Activated CD4-positive, alpha-beta T cell treated with anti-CD3 and anti-CD28 coated beads, Interleukin-10, Interleukin-2, amounts not matched to agents 100 ng/mL and 50 ng/mL, durations not matched to agents 16 hours and 8 hours (primary cell): ENCODE measurements at regions not wholly inside any gene's neighbourhood (a gene's known extent, or its start where the extent isn't known, plus 50 kb on each side); places are given as distances from the start of the nearest gene placed in this dataset.
"Not testable (repeated sequence)": the region's sequence is repeated elsewhere in the genome, so short reads cannot be mapped to it uniquely, and the experiment has no call there.

Experiments used
- DNase-seq: peaks from one replicate; pipeline ENCODE4 v3.0.0-alpha.2; 2020

- no peak for DNase-seq
These were observed 1802.5 kb downstream of the EFNA5 start for GRCh38 chr5:105868038-105868780.

GRCh38 chr5:105865834-105866233, 1804.9 kb downstream of the EFNA5 start:
- no peak for DNase-seq

GRCh38 chr5:105859350-105859749, 1811.4 kb downstream of the EFNA5 start:
- not testable (repeated sequence) for DNase-seq

GRCh38 chr5:105849701-105850100, 1821.0 kb downstream of the EFNA5 start:
- no peak for DNase-seq

GRCh38 chr5:105840800-105841199, 1829.9 kb downstream of the EFNA5 start:
- DNase-seq = no peak

DNA sequence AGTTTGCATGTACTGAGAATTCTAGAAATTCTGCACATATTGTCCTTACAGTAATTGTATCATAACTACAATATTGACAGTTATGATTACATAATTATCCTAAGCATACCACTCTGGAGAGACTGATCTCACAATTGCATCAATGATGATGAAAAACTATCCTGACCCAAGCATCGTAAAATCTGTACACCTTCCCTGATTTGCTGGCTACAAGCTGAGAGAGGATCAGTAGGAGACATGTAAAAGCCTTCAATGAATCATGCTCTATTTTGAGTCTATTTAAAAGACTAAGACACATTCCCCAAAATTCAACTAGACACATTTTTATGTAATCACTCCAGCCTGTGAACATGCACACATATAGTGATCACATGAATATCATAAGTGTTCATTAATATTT, 1833.8 kb downstream of the EFNA5 start:
- DNase-seq = no peak

DNA sequence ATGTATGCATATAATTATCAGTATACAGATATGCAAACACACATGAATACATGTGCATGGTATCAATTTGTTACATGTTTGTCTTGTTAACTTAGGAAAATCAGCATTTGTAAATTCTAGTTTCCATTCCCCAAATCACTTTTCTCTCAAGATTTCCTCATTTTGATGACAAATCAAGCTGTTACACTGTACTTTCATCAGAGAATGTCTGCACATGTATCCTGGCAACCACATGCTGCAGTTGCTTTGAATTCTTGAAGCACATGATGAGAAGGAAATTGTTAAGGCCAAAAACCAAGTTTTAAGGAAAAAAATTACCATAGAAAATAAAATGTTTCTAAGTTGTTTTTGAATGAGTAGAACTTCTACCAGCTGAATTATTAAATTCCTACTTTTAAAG, 1834.5 kb downstream of the EFNA5 start:
- no peak for DNase-seq

- no peak for DNase-seq
These were observed 1841.9 kb downstream of the EFNA5 start for GRCh38 chr5:105828821-105829220.

GRCh38 chr5:105821800-105822199, 1848.9 kb downstream of the EFNA5 start:
- no peak for DNase-seq

DNA sequence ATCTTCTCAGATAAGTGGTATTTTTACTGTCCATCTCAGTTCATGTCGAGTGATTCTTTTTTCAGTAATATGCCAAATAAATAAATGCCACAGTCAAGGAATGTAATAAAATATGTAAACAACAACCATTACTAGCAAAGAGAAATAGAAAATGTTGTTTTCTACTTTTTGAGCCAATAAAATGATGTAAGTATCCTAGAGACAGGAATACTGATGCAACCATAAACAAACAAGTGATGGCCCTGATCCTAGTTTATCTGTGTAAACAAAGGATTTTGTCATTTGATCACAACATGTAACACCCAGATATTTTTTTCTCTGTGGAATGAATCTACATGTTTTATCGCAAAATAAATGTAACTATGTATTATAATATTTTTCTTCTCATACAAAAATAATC, 1852.8 kb downstream of the EFNA5 start:
- DNase-seq = no peak

DNA sequence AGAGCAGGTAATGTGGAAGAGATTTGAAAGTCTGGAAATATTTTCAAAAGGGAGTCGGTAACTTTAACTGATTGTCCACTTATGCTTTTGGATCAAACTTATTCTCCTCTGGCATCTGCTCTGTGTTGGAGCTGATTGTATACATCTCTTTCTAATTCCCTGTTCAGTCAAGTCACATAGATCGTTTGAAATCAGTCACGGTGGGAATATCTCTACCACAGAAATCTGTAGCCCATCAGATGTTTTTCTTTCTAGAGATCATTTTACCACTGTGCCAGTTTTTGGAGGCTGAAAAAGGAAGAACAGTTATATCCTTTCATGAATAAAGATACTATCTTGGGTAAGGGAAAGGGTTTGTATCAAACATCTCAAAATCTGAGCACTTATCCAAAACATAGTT, 1853.3 kb downstream of the EFNA5 start:
- DNase-seq = no peak

DNA sequence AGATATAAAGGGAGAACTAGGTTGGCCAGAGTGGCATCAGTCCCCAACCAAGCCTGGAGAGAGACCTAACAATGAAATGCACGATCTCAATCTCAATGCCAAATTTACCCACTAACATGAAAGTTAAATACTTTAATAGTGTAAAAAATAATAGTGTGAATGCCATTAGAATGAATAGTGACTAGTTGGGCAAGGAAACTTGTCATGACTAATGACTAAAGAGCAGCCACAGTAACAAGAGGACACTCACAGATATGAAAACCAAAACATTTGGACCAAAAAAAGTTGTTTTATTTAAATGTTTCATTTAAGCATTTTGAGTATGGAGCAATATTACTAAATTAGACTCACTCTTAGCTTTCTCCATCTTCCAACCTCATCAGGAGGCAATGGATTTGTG, 1853.8 kb downstream of the EFNA5 start:
- DNase-seq = no peak

GRCh38 chr5:105812304-105812703, 1858.4 kb downstream of the EFNA5 start:
- no peak for DNase-seq

GRCh38 chr5:105807951-105808350, 1862.8 kb downstream of the EFNA5 start:
- no peak for DNase-seq

DNA sequence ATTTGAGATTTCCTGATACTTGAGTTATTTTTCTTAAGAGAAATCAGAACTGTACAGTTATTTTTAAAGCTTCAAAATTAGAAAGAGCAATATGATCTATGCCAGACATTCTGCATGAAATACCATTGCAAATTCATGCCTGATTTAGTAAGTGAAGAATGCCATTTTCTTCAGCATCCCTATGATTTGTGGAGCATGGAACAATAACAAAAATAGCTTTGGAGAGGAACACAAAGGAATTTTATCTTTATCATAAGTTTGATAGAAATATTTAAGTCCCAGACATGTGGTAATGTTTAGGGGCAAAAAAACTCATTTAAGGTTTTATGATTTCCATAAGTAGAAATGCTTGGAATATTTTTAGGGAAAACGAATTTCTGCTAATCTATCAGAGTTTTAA, 1863.4 kb downstream of the EFNA5 start:
- no peak for DNase-seq

DNA sequence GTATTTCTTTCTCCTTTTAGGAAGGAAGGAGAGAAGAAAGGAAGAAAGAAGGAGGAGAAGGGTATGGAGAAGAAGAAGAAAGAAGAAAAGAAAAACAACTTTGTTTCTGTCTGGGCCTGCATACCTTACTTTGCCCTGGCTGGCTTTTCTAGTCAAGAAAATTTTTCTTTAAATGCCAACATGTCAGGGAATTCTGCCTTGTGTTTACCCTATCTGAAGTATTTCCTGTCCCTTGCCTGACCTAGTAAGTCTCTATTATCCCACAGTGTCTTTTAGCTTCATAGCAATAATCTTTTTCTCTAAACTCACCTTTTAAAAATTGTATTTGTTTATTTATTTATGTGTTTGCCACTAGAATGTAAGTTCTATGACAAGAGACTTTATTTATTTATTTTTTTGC, 1864.1 kb downstream of the EFNA5 start:
- no peak for DNase-seq

- DNase-seq = no peak
These were observed 1867.3 kb downstream of the EFNA5 start for GRCh38 chr5:105803431-105803830.

DNA sequence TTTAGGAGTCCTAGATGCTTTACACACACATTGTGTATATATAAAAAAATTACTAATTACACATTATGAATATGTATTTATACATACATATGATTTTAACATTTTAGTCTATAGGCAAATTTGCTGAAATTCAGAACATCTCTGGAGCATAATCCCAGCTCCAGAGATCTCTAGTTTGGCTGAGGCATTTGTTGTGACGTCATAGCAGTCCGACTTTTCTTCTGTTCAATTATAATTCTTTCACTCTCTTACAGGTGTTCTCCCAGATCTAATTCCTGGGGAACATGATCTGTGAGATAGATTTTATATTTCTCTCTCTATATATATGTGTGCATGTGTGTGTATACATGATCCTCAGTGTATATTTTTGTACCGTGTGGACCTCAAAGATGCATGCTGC, 1876.2 kb downstream of the EFNA5 start:
- no peak for DNase-seq

GRCh38 chr5:105789246-105789645, 1881.5 kb downstream of the EFNA5 start:
- DNase-seq = no peak

DNA sequence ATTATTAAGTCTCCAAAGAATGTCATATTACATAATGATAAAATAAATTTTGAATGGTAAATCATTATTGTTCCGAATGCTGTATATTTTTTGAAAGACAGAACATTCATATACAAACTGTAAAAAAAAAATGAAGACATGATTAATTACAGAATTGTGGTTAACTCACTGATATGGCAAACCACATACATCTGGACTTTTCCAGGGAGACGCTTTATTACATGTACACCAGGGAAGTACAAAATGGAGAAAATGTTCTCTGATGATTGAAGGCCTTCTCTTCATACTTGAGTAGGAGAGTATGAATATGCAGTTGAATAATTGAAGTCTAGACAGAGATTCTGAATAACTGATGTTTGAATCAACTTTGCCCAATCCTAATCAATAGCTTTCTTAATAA, 1886.9 kb downstream of the EFNA5 start:
- no peak for DNase-seq

- DNase-seq = no peak
These were observed 1888.2 kb downstream of the EFNA5 start for GRCh38 chr5:105782501-105782900.

DNA sequence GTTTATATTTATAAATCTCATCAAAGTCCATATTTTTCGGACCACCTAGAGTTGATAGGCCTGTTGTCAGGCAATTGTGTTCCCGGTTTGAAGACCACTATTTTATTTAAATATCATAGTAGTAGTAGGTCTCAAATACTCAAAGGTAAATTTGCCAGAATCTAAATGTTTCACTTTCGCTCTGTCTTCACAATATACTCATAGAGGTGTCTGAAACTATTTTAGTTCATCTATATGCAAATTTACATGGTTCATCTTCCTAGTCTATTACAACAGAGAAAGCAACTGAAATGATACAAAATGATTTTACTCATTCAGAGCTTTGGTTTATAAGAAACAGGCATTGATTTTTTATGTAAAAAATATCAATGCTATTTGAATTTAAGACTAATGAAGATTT, 1897.5 kb downstream of the EFNA5 start:
- no peak for DNase-seq

DNA sequence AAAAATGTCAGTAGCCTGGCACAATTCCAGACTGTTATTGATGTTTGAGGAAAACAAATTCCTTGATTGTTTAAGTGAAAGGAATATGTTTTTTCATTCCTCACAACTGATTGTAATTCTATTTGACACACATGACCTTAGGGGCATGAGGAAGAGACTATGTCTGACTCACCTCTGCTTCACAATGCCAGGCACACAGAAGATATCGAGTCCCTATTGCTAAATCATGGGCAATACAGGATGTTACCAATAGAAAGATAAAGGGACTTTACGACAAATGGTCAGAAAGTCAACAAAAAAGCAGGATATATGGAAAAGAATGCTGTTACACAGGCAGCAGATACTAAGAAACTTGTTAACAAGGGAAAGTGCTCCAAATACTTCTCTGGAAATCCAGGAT, 1903.5 kb downstream of the EFNA5 start:
- DNase-seq = no peak

DNA sequence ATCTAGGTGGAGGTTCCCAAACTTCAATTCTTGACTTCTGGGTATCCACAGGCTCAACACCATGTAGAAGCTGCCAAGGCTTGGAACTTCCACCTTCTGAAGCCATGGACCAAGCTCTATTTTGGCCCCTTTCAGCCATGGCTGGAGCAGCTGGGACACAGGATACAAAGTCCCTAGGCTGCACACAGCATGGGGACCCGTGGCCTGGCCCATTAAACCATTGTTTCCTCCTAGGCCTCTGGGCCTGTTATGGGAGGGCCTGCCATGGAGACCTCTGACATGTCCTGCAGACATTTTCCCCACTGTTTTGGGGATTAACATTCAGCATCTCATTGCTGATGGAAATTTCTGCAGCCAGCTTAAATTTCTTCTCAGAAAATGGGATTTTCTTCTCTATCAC, 1908.0 kb downstream of the EFNA5 start:
- no peak for DNase-seq

DNA sequence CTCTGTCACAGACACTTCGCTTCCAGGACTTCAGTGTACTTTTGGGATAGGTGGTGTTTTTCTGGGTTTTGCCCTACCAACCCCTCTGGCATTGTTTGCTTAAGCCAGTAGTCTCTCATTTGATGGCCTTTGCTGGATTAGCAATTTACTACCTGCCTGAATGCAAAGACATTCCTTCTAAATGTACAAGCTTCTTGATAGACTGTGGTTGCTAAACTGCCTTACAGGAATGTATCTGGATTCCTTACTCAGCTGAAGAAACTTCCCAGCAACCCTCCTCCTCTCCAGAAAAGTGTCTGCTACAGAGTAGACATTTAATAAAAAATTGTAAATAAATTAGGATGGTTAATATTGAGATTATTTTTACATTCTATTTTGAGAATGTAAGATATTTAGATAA, 1916.7 kb downstream of the EFNA5 start:
- no peak for DNase-seq

DNA sequence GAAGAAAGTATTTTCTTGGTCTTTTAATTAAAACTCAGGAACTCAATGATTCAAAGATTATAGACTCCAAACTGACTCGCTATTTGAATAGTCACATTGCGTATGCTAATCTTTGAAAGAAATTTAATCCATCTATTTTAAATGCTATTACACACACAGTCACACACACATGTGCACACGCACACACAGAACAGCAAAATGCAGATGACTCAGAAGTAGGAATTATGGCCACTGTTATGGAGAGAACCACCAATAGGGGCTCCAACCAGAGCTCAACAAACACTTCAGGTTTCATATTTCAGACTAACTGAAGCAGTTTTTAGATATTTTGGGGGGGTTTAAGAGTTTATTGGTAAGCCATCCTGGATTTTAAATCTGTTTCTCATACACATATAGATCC, 1917.9 kb downstream of the EFNA5 start:
- DNase-seq = no peak
